Activated CD4-positive, alpha-beta T cell treated with anti-CD3 and anti-CD28 coated beads, Interleukin-2, Interleukin-6, amounts not matched to agents 100 ng/mL and 50 ng/mL, durations not matched to agents 16 hours and 8 hours (primary cell): ENCODE measurements at regions not wholly inside any gene's neighbourhood (a gene's known extent, or its start where the extent isn't known, plus 50 kb on each side); places are given as distances from the start of the nearest gene placed in this dataset.
"Not testable (repeated sequence)": the region's sequence is repeated elsewhere in the genome, so short reads cannot be mapped to it uniquely, and the experiment has no call there.

ENCODE experiments used
- DNase-seq: peaks from one replicate; pipeline ENCODE4 v3.0.0-alpha.2; 2020

GRCh38 chr2:57621122-57621663, 425.4 kb upstream of the VRK2 start:
- DNase-seq: no peak

GRCh38 chr2:57622009-57622408, 424.6 kb upstream of the VRK2 start:
- DNase-seq: no peak

GRCh38 chr2:57656198-57656597, 390.4 kb upstream of the VRK2 start:
- DNase-seq: no peak

- DNase-seq: no peak
These were observed 377.0 kb upstream of the VRK2 start for GRCh38 chr2:57669570-57669969.

GRCh38 chr2:57674025-57674424, 372.6 kb upstream of the VRK2 start:
- DNase-seq: no peak

- no peak for DNase-seq
These were observed 371.9 kb upstream of the VRK2 start for GRCh38 chr2:57674743-57675142.

GRCh38 chr2:57677296-57677695, 369.3 kb upstream of the VRK2 start:
- DNase-seq: no peak

- DNase-seq: no peak
These were observed 365.0 kb upstream of the VRK2 start for GRCh38 chr2:57681650-57682049.

- DNase-seq: no peak
These were observed 361.6 kb upstream of the VRK2 start for GRCh38 chr2:57685032-57685431.

GRCh38 chr2:57692395-57692794, 354.2 kb upstream of the VRK2 start:
- DNase-seq: no peak

GRCh38 chr2:57693177-57693576, 353.4 kb upstream of the VRK2 start:
- no peak for DNase-seq

GRCh38 chr2:57693965-57694364, 352.6 kb upstream of the VRK2 start:
- DNase-seq: no peak

GRCh38 chr2:57696016-57696415, 350.6 kb upstream of the VRK2 start:
- DNase-seq: no peak

GRCh38 chr2:57698392-57698791, 348.2 kb upstream of the VRK2 start:
- DNase-seq: no peak

- DNase-seq: no peak
These were observed 347.6 kb upstream of the VRK2 start for GRCh38 chr2:57698935-57699449.

- no peak for DNase-seq
These were observed 345.2 kb upstream of the VRK2 start for GRCh38 chr2:57701391-57701791.

GRCh38 chr2:57703407-57703806, 343.2 kb upstream of the VRK2 start:
- no peak for DNase-seq

- not testable (repeated sequence) for DNase-seq
These were observed 338.8 kb upstream of the VRK2 start for GRCh38 chr2:57707794-57708193.

- no peak for DNase-seq
These were observed 334.6 kb upstream of the VRK2 start for GRCh38 chr2:57711991-57712390.

- peak; percentile 55 for DNase-seq
These were observed 325.6 kb upstream of the VRK2 start for GRCh38 chr2:57720728-57721627.

- no peak for DNase-seq
These were observed 321.2 kb upstream of the VRK2 start for GRCh38 chr2:57725337-57725947.

- DNase-seq: no peak
These were observed 320.3 kb upstream of the VRK2 start for GRCh38 chr2:57726294-57726693.

GRCh38 chr2:57728691-57729090, 317.9 kb upstream of the VRK2 start:
- DNase-seq: no peak

GRCh38 chr2:57733956-57734355, 312.6 kb upstream of the VRK2 start:
- no peak for DNase-seq
